ENCODE measurements at regions not wholly inside any gene's neighbourhood (a gene's known extent, or its start where the extent isn't known, plus 50 kb on each side); places are given as distances from the start of the nearest gene placed in this dataset.

DNA sequence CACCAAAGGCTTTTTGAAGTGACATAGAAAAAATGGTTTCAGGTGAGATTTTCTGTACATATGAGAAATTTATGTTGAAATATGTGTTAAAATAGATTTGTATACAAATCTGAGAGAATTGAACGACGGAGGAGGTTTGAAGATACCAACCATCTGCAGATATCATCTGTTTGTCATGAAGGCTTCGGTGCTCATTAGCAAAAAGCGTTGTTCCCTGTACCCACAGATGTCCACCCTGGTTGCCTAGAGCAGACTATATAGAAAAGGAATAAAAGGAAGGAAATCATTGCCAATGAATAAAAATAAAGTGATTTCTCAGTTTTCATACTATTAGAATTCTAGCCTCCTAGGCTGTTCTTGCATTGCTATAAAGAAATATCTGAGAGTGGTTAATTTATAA lies 2262.8 kb upstream of the ACO1 start:
- TF ChIP-seq CTCF (IDR thresholded peaks at IDR 0.05) (no peak), POLR2A (IDR thresholded peaks at IDR 0.05) (no peak)

Data from sigmoid colon (tissue), 3 donors.